ENCODE measurements at regions not wholly inside any gene's neighbourhood (a gene's known extent, or its start where the extent isn't known, plus 50 kb on each side); places are given as distances from the start of the nearest gene placed in this dataset.

- no peak for DNase-seq
Measured at GRCh38 chr5:38794986-38795385, 50.8 kb upstream of the OSMR start.

GRCh38 chr5:38795986-38796741, 49.6 kb upstream of the OSMR start:
- DNase-seq = peak; percentile 22

Data from HCEC 1CT (cell line).